ENCODE measurements at regions not wholly inside any gene's neighbourhood (a gene's known extent, or its start where the extent isn't known, plus 50 kb on each side); places are given as distances from the start of the nearest gene placed in this dataset.

DNA sequence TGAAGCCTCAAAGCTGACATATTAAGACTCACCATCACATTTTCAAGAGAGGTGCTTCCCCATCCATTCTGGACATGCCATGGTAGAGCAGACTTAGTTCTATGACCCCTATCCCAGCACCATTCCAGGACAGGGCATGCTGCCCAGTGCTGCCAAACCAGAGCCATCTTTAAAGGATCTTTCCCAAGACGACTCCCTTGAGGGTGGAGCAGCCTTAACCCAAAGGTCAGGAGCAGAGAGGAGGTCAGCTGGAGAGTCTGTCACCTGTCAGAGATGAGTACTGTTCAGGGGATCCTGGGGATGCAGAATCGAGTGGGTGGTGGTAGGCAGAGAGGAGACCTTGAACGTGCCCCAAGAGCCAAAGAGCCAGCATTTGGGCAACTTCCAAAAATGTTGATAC is 459.8 kb downstream of the STK39 start:
- Histone ChIP-seq H4K20me1 (ENCODE audit: insufficient read depth, low read length) (no peaks in the 10 kb centered on the region), H3K9me3 (ENCODE audit: low read length) (no peaks in the 10 kb centered on the region), H3K9me2 (ENCODE audit: insufficient read depth, low read length) (no peaks in the 10 kb centered on the region), H2AFZ (ENCODE audit: low read length) (no peak overlapping the region), H3K36me3 (ENCODE audit: insufficient read depth, low read length) (no peaks in the 10 kb centered on the region), H3K27ac (ENCODE audit: low read depth, low read length, poor library complexity, severe bottlenecking) (no peak overlapping the region), H3K4me2 (ENCODE audit: low read length) (no peak overlapping the region), H3K4me1 (ENCODE audit: insufficient read depth, low read length, poor library complexity, severe bottlenecking) (no peaks in the 10 kb centered on the region), H3K79me2 (ENCODE audit: insufficient read depth, low read depth, low read length) (no peaks in the 10 kb centered on the region), H3K4me3 (ENCODE audit: low read depth, low read length, poor library complexity, severe bottlenecking) (no peak overlapping the region)
- ChIA-PET CTCF (ENCODE audit: unreplicated experiment) (no interaction called here), POLR2A (interaction anchor here (0.6 kb wide), 1 partner anchor 873 kb away, joined by 7 read pairs; no protein-coding TSS in a partner anchor)
- no TSS peak for BruUV-seq (replicated peaks)
- intact Hi-C loops (cut with micrococcal nuclease; ENCODE audit: unreplicated experiment) = no loop called here
- TF ChIP-seq, protein P1, sequence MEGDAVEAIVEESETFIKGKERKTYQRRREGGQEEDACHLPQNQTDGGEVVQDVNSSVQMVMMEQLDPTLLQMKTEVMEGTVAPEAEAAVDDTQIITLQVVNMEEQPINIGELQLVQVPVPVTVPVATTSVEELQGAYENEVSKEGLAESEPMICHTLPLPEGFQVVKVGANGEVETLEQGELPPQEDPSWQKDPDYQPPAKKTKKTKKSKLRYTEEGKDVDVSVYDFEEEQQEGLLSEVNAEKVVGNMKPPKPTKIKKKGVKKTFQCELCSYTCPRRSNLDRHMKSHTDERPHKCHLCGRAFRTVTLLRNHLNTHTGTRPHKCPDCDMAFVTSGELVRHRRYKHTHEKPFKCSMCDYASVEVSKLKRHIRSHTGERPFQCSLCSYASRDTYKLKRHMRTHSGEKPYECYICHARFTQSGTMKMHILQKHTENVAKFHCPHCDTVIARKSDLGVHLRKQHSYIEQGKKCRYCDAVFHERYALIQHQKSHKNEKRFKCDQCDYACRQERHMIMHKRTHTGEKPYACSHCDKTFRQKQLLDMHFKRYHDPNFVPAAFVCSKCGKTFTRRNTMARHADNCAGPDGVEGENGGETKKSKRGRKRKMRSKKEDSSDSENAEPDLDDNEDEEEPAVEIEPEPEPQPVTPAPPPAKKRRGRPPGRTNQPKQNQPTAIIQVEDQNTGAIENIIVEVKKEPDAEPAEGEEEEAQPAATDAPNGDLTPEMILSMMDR (conservative IDR thresholded peaks at IDR 0.05; ENCODE audit: low read length) = no peak
- TF ChIP-seq EZH2phosphoT487 (IDR thresholded peaks at IDR 0.05; ENCODE audit: borderline replicate concordance, low read depth, low read length) = no peak
- no peak for DNase-seq (ENCODE audit: low spot score)

DNA sequence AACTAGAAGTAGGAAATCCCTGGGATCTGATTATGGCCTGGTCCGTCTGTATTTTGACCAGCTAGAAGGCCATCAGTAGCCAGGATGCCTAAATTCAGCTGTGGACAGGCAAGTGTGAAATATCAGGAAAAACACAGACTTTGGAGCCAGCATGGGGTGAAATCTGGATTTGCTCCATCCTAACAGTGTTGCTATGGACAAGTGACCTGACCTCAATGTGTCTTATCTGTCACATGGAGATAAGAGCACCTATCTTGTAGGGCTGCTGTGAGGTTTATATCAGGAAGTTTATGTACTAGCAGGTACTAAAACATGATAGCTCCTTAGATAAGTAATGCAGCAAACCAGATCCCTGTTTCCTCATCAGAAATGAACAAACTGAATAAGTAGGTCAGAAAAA is 460.4 kb downstream of the STK39 start:
- no peaks in the 10 kb centered on the region for H3K79me2 ChIP-seq (ENCODE audit: insufficient read depth, low read depth, low read length)
- ChIA-PET POLR2A (no interaction called here), CTCF (ENCODE audit: unreplicated experiment) (no interaction called here)
- no peaks in the 10 kb centered on the region for H3K9me3 ChIP-seq (ENCODE audit: low read length)
- no peaks in the 10 kb centered on the region for H3K36me3 ChIP-seq (ENCODE audit: insufficient read depth, low read length)
- BruUV-seq (replicated peaks) = no TSS peak
- H3K9me2 ChIP-seq (ENCODE audit: insufficient read depth, low read length) = no peaks in the 10 kb centered on the region
- DNase-seq (ENCODE audit: low spot score) = no peak
- no peak overlapping the region for H3K4me3 ChIP-seq (ENCODE audit: low read depth, low read length, poor library complexity, severe bottlenecking)
- no peaks in the 10 kb centered on the region for H4K20me1 ChIP-seq (ENCODE audit: insufficient read depth, low read length)
- intact Hi-C loops (cut with micrococcal nuclease; ENCODE audit: unreplicated experiment) = no loop called here
- H3K4me2 ChIP-seq (ENCODE audit: low read length) = no peak overlapping the region
- H3K4me1 ChIP-seq (ENCODE audit: insufficient read depth, low read length, poor library complexity, severe bottlenecking) = no peaks in the 10 kb centered on the region
- H3K27ac ChIP-seq (ENCODE audit: low read depth, low read length, poor library complexity, severe bottlenecking) = no peak overlapping the region
- no peak overlapping the region for H2AFZ ChIP-seq (ENCODE audit: low read length)
- TF ChIP-seq, protein P1 (conservative IDR thresholded peaks at IDR 0.05; ENCODE audit: low read length) = no peak
- TF ChIP-seq EZH2phosphoT487 (IDR thresholded peaks at IDR 0.05; ENCODE audit: borderline replicate concordance, low read depth, low read length) = no peak

DNA sequence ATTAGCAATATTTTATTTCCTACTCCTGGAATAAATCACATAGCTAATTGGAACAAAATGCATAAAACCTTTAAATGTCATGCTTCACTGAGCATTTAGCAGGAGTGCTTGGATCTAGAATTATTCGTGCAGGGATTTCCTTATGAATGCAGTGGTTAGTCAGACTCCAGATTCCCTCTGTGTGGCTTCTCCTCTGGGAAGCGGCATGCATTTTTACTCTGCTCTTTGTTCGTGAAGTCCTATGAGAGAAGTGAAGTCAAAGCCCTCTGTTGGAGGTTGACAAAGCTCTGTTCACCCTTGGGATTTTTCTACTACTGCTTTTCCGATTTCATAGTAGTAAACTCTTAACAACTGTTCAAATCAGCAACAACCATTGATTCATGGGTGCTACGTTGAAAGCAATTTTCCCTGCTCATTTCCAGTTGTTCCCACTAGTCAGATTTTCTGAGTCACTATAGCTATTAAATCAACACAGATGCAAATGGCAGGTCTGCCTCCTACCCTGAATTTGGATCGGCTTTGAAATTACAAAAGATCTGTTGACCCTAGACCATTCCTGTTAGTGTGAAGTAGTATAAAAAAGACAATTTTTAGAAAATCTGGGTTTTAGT is 461.7 kb downstream of the STK39 start:
- no peaks in the 10 kb centered on the region for H3K9me3 ChIP-seq (ENCODE audit: low read length)
- no peak overlapping the region for H3K4me3 ChIP-seq (ENCODE audit: low read depth, low read length, poor library complexity, severe bottlenecking)
- intact Hi-C loops (cut with micrococcal nuclease; ENCODE audit: unreplicated experiment) = no loop called here
- TF ChIP-seq, protein P1 (conservative IDR thresholded peaks at IDR 0.05; ENCODE audit: low read length) = no peak
- TF ChIP-seq EZH2phosphoT487 (IDR thresholded peaks at IDR 0.05; ENCODE audit: borderline replicate concordance, low read depth, low read length) = no peak
- no peak overlapping the region for H3K4me2 ChIP-seq (ENCODE audit: low read length)
- ChIA-PET POLR2A (no interaction called here), CTCF (ENCODE audit: unreplicated experiment) (no interaction called here)
- no peaks in the 10 kb centered on the region for H3K9me2 ChIP-seq (ENCODE audit: insufficient read depth, low read length)
- BruUV-seq (replicated peaks) = no TSS peak
- no peak overlapping the region for H3K27ac ChIP-seq (ENCODE audit: low read depth, low read length, poor library complexity, severe bottlenecking)
- DNase-seq (ENCODE audit: low spot score) = no peak
- H3K4me1 ChIP-seq (ENCODE audit: insufficient read depth, low read length, poor library complexity, severe bottlenecking) = no peaks in the 10 kb centered on the region
- H2AFZ ChIP-seq (ENCODE audit: low read length) = no peak overlapping the region
- no peaks in the 10 kb centered on the region for H4K20me1 ChIP-seq (ENCODE audit: insufficient read depth, low read length)
- H3K36me3 ChIP-seq (ENCODE audit: insufficient read depth, low read length) = no peaks in the 10 kb centered on the region
- no peaks in the 10 kb centered on the region for H3K79me2 ChIP-seq (ENCODE audit: insufficient read depth, low read depth, low read length)
